NCI-H1092 treated with DMSO at 0.1 percent for 48 hours (cell line): ENCODE measurements at regions not wholly inside any gene's neighbourhood (a gene's known extent, or its start where the extent isn't known, plus 50 kb on each side); places are given as distances from the start of the nearest gene placed in this dataset.
"Not testable (repeated sequence)": the region's sequence is repeated elsewhere in the genome, so short reads cannot be mapped to it uniquely, and the experiment has no call there.

Source experiments
- DNase-seq: peaks from one replicate; lab custom pipeline; 2025; lab: John Stamatoyannopoulos, UW

DNA sequence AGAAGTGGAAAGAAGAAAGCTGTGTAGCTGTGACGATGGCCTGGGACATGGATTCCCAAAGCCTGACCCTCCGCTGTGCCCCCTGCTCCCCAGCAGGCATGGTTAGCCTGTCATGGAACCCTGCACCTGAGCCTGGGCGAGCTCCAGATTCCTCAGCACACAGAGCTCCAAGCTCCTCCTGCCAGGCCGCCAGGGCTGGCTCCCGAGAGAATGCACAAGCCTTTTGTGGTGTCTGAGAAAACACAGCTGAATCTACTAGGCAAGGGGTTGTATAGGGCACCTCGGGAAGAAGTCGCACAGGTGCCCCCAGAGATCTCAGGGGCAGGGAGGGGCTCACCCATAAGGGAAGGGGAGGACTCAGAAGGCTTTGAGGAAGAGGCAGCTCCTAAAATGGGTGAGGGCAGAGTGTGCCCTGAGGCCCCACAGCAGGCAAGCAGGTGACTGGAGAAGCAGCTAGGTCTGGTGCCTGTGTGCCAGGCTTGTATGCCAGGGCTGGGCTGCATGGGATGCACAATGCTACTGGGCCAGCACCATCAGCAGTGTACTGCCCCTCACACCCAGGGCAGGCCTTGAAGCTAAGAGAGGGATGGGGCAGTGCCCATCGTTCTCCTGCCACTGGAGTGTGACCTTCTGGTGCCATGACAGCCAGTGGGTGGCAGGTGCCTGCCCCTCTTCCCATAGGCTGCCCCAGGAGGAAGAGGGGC is 64.3 kb upstream of the CD93 start:
- no peak for DNase-seq

DNA sequence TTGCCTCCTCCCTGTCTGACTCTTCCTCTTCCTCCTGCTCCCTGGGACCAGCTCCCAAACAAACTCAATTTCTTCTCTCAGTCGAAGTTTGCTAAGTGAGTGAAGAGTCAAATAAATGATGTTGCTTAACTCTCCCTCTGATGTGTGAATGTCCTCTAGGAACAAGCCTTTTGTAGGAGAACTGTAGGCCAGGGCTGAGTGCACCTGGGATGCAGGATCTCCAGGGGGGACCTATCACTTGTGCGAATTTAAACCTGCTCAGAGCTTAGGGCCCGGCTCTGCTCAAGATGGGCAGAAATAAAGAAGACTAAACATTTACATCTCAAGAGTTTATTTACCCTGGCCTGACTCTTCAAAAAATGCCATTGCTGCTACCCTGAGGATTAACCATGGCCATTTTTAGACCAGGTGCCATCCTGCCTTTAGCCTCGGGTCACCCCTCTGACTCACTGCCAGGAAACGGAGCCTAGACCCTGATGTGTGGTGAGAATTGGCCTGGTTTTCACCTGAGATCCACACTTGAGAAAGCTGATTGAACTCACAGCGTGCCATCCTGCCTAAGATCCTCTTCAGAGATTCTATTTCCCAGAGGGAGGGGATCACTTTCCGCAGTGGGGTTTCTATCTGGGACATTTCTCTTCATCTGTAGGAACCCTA is 63.6 kb upstream of the CD93 start:
- DNase-seq = no peak

DNA sequence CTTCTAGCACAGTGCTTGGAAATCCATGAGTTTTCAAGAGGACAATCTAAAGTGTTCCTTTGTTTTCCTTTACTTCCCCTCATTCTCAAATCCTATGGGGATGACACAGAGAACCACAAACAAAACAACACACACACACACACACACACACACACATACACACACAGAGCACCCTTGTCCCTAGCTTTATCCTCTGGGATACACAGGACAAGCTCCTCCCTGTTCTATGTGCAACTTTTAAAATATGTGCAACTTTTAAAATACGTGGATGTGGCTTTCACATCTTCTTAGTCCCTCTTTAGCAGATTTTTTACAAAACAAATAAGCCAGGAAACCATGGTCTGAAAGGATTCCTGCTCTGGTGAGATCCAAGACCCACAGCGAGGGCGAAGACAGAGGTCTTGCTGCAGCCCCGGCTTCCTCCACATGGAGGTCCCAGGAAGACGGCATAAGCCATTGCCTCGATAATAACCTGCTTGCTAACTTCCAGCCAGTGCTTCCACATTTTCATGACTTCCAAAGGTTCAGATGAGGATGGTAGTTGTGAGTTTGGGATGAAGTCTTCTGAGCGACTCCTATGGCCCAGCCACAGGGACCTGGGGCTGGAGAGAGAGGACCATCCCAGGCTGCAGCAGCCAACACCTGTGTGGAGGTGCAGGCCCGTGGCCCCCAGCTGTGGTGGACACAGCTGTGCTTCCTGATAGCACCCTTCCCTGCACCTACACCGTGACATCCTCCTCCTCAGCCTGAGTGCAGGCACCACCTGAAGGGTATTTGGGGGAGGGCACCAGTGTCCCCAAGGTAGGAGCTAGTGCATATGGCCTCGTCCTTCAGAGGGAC is 62.8 kb upstream of the CD93 start:
- no peak for DNase-seq

DNA sequence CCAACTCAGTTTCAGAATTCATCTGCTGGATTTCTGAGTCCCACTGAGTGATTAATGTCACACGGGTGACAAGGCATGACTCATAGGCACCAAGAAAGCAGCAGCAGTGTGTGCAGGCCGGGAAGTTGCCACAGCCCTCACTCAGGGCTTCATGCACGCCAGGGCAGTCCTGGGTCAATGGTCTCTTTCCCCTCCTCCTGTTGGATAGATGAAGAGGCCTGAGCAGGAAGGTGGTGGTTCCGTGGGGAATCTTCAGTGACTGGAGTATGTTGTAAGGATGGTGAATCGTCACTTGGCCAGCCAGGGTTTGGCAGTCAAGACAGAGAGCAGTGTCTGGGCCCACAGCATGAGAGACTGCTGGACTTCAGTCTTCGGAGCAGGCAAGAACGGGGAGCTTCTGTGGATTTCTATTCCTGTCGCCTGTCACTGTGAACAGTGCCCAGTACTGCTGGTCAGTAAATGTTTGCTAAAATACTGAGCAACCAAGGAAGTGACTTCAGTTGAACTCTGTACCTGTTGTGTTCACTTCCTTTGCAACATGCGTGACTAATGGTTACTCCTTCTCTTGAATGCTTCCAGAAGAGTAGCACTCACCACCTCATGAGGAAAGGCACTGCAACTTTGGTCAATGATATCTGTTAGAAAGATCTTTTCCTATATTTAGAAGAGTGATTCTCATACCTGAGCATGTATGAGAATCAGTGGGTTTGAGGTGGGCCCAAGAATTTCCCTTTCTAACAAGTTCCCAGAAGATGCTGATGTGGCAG is 62.0 kb upstream of the CD93 start:
- DNase-seq = no peak

DNA sequence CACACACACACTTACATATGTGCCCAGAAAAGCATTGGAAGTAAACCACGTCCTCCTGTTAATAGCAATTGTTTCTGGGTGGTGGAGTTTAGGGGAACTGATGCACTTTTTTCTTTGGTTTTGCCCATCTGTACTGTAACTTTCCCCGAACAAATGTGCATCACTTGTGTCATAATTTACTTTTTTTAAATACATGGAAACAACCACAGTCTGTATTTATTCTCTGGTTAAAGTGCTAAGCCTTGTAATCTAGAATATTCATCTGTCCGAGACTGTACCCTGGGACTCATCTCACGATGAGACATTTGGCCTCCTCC is 61.5 kb upstream of the CD93 start:
- no peak for DNase-seq

DNA sequence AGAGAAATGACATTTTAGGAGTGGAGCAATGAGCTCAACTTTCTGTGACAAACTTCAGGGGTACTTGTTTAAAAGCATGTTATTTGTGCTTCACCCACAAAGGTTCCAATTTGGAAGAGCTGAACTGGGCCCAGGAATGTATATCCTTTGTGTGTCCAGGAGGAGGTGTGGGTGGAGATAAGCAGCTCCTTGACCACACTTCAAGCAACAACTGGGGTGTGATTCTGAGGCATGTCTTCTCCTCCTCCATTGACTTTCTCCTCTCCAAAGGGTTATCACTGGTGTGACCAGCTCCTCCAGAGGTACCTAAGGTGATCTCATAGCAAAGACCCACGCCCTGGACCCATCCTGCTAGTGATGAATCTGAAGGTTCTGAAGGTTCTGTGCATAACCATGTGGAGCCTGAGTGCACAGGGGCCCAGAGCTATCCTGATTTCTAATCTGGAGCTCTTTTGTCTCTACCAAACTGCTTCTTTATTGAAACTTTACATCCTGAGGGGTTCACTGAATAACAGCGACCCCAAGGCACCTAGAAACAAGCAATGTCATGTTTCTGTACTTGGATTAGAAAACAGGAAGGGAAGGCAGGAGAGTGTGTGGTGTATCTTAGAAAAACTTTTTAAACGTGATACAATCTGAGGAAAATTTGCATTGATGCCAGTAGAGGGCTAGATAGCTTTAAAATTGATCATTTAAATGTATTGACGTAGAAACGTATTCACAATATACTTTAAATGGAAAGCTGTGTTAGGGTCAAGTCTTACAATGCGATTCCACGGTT is 60.9 kb upstream of the CD93 start:
- DNase-seq = no peak

DNA sequence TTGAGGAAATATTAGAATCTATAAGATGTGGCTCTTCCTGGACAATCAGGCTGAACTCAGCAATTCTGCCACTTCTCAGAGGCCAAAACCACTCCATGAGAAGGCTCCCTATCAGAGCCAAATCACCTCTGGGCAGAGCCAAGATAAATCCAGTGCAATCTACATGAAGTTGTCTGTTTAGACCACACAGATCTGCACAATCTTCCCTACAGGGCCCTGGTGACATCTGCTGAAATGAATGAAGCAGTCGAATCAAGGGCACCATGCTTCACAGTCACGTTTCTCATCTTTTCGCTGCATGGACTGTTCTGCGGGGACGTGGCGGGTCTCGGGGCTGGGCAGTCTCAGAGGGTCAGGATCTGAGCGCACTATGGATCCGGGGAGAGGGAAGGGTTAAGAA is 60.1 kb upstream of the CD93 start:
- no peak for DNase-seq

DNA sequence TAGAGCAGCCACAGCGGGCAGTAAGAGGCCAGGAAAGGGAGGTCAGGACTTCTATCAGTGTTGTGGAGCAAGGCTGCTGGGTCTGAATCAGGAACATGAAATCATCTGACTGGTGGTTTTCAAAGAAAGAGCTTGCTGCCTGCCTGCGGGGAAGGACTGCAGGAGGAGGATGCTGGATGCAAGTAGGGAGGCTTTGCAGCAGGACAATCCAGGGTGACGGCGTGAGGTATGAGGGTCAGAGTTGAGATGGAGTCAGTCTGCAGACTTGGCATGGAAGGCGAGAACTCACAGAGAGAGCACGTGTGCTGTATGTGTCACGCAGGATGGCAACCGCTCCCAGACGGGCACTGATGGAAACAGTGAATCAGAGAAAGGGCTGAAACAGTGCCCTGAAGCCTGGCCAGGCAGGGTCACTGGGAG is 59.2 kb upstream of the CD93 start:
- no peak for DNase-seq

DNA sequence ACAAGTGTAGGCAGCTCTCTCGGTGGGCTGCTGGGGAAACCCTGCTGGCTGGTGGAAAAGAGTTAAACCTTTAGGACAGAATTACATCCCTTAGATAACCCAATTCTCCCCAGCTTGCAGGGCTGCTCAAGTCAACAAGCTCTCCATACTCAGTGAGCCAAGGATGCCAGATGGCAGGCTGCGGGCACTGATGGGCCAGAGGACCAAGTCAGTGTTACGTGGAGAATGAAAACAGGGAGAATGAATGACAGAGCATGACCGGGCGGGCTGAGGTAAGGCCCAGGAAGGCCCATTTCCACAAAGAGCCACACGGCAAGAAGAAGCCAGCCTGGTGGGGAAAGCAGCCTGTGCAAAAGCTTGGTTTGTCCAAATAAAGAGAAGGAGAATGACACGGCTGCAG is 58.7 kb upstream of the CD93 start:
- DNase-seq = no peak

DNA sequence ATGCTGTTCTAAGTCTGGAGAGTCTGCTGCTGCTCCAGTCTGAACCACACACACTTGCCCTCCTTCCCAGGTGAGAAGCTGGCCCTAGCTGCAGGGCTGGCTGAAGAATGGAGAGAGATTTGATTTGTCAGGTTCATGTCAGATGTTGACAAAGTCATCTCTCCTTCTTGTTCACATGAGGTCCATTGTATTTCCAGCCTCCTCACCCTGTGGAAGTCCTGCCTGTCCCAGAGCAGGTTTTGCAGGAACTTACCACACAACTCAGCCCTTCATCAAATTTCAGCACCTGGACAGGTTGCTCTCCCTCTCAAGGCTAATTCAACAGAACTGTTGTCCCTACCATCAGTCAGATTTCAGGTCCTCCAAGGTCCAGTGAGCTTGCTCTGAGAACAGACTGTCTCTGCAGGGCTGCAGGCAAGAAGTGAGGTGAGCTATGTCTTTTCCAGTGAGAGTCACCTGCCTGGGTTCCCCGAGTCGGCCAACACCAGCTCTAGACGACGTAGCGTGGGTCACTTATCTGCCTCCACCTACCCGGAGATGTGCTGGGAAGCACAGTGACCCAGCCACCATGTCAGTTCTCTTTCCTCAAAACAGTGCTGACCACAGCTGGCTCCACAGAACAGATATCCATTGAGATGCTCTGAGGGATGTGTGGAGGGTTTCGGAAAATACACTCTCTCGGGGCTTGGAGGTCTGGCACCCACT is 58.0 kb upstream of the CD93 start:
- no peak for DNase-seq

DNA sequence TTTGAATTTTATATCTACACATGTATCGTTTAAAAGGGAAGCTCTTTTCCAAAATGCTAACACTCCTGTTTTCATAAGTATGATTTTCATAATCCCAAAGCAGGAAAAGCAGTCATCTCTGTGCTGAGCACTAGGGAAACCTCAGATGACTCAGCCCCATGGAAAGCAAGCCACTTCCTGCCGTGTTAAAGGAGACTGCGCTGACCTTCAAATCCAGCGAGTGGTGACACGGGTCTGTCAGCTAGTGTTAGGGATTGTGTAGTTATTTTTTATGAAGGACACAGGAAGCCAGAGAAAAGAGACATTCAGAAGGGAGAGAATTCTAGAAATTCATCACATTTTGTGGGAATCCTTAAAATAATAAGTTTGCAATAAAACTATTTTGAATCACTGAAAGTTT is 57.0 kb upstream of the CD93 start:
- no peak for DNase-seq

DNA sequence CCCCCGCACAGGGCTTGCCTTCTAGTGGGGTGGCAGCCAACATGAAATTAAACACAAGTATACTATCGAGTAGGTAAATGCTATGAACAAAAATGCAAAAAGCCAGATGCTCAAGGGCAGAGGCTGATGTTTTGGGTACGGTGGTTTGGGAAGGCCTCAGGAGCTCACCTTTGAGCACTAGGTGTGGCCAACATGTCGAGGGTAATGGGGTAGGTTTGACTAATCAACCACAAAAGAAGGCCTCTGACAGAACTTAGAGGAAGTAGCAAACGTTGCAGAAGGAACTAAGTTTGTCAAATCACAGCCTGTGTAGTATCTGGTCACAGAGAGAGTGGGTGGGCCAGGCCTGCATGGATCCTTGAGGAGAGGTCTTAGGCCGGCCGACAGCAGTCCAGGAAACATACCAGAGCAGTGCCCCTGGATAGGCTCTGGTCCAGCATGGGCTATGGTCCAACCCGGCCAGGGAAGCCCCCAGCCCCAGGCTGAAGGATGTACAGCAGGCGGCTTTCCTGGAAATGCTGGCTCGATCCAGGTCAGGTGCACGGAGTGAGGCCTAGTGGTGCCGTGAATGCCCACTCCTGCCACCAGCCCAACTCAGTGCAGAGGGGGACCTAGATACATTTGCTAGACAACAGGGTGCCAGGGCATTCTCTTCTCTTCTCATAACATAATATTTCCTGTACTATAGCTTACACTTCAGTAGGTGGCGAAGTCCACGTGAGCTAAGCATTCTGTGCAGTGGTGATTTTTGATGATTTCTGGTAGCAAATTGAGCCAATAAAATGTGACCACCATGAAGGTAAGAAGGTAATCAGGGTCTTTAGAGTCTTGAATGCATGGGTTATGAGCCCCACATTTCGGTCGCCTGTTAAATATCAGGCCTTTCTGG is 56.3 kb upstream of the CD93 start:
- DNase-seq = no peak

DNA sequence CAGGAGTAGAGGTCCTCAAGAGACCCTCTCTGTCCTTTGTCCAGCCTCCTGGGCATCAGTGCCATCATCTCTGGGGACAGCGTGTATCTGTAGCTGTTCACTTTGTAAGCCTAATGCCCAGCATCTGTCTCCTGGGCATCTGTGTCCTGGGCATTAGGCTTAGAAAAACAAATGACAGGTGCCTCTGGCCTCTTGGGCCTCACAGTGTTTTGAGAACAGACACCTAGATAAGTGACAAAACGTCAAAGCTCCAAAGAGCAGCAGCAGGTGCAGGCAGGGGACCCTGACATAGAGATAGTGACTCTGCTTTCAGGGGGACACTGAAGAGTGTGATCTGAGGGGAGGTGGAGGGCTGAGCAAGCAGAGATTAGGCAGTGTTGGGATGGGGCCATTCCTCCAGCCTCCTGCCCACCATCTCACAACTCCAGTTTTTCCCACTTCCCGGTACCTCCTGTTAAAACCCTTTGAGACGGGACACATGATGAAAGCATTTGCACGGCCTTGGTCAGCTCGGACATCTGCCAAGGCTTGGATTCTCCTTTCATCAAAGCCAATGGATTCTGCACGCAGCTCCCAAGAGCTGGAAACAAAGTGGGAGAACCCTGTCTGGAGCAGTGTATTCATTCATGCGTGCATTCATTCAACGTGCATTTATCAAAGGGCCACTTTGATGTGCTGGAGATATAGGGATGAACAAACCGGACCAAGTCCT is 55.5 kb upstream of the CD93 start:
- DNase-seq = no peak

DNA sequence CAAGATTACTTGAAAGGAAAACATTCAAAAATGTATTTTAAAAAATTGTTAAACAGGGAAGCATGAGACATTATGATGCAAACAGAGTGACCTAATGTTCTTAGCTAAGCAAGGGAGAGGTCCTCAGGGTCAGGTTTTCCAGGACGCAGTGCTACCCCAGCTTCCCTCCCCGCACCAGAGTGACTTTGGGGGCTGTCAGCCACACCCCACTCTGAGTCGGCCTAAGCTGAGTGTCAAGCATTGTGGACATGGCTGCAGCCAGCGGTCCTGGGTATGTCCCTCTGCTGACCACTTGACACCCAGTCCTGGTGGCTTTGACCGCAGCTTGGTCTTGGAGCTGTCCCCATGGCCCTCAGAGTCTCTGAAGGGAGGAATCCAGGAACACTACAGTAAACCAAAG is 54.9 kb upstream of the CD93 start:
- DNase-seq = no peak

DNA sequence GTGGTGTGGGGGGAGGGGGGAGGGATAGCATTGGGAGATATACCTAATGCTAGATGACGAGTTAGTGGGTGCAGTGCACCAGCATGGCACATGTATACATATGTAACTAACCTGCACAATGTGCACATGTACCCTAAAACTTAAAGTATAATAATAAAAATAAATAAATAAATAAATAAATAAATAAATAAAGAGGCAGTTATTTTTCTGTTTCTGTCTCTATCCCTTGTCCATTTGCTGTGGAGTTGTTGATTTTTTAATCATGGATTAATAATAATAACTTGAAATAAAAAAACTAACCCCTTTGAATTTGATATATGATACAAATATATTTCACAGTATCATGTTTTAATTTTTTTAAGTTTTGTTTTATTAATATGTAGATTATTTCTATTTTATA is 53.9 kb upstream of the CD93 start:
- DNase-seq = not testable (repeated sequence)

DNA sequence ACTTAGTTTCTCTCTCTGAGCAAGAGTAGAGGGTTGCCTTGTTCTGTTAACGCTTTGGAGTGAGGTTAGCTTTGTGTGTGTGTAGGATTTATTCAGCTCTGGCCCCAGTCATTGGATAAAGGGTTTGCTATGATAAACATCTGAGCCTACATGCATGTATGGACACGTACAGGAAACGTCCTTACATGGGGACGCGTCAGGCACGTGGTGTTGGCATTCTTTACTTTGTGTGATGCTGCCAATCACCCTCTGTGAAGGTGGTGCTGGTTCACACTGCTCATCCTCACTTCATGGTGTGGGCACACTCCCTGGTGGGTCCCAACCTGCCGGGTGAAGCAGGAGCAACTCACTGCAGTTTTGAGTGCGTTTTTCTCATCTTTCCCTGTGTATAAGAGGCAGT is 53.4 kb upstream of the CD93 start:
- peak; percentile 49 for DNase-seq

DNA sequence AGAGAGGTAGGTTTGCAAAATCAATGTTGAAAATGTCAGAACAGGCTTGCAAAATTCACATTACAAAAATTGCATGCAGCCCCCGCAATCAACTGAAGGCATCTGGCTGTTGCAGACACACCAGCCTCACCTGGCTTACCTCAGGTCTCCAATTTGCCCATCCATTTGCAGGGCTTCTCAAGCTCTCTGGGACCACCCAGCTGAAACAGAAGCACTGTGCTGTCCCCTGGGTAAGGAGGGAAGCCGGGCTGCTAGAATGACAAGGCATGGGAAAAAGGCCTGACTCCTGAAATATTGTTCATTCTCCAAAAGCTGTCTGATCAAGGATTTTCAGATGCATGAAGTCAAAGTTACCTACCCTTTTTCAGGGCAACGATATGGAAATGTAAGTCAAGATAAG is 52.6 kb upstream of the CD93 start:
- DNase-seq = no peak

DNA sequence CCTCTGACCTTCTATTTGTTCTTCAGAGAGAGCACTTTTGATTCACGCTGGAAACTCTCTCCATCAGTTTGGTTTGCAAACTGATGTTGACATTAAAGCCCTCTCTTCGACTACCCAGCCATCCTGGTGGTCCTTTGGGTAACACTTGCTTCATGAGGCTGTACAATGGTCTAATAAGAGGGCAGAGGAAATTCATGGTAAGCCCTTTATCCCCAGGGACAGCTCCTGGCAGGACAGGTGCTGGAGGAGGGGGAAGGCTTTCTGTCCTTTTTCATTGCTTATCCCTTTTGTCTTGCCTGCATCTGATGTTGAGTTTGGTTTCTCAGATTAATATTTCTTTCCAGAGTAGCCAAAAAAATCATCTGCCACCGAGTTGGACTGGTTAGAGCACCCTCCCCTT is 52.1 kb upstream of the CD93 start:
- DNase-seq = no peak
